Stimulated activated naive CD8-positive, alpha-beta T cell treated with anti-CD3 and anti-CD28 coated beads, Interleukin-15, Interleukin-2, amounts not matched to agents 100 U/mL and 50 U/mL, for 24 hours (primary cell): ENCODE measurements at regions not wholly inside any gene's neighbourhood (a gene's known extent, or its start where the extent isn't known, plus 50 kb on each side); places are given as distances from the start of the nearest gene placed in this dataset.
"Not testable (repeated sequence)": the region's sequence is repeated elsewhere in the genome, so short reads cannot be mapped to it uniquely, and the experiment has no call there.

ENCODE experiments used
- ATAC-seq: fragments of 150-1000 bp; cut with Tn5 transposase; one replicate; pipeline ENCODE4 v1.10.0; 2021
- DNase-seq: peaks from one replicate; pipeline ENCODE4 v3.0.0; 2021

DNA sequence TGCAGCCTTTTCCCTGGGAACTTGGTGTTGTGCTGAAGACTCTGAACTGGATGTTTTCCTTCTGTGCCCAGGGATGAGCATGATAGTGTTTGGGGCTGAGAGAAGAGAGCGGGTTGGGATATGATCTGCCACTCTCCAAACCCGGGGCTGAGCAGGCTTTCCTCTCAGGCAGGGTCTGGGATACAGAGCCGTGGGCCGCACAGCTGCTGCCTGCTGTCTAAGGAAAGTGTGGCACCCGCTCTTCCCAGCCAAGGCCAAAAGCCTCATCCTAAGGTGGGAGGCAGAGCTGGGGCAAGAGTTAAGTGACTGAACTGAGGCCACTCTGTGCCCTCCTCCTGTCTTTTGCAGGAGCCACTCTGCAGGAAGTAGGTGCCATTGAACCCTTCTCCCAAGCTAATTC is 83.6 kb upstream of the PITX1 start:
- ATAC-seq (no peak), DNase-seq (no peak)

GRCh38 chr5:135116160-135116561 is 82.1 kb upstream of the PITX1 start:
- no peak for ATAC-seq
- DNase-seq: no peak

DNA sequence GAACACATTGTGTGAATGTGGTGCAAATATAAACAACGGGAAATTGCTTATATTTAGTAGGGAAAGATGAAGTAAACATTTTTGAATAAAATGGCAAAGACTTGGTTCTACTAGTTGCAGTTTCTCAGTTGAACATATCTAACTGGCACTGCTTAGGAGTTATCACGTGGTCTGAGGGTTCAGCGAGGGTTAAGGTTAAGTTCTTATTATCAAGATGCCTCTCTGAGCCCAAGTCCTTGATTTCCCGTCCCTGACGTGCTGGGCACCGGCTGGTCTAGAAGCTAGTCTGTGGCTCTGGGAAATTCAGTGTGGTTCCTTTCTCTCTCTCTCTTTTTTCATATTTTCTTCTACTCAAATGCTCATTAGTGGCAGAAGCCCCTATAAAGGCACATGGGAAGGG is 81.6 kb upstream of the PITX1 start:
- no peak for DNase-seq
- ATAC-seq: no peak

DNA sequence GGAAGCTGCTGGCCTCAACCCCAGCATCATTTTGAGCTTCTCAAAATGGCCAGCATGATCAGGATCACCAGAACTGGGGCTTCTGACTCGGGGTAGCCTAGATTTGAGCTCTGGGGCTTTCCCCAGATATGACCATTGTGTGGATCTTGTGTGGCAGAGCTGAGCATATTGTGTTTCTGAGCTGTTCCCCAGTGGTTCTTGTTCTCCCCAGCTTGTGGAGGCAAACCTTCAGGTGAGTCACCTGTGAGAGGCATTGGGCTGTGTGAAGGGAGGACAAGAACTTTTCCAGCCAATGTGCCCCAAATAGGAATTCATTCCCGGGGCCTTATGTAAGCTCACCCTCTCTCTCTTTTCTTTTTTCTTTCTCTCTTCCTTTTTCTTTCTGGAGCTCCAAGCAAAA is 80.7 kb upstream of the PITX1 start:
- DNase-seq (no peak), ATAC-seq (no peak)

DNA sequence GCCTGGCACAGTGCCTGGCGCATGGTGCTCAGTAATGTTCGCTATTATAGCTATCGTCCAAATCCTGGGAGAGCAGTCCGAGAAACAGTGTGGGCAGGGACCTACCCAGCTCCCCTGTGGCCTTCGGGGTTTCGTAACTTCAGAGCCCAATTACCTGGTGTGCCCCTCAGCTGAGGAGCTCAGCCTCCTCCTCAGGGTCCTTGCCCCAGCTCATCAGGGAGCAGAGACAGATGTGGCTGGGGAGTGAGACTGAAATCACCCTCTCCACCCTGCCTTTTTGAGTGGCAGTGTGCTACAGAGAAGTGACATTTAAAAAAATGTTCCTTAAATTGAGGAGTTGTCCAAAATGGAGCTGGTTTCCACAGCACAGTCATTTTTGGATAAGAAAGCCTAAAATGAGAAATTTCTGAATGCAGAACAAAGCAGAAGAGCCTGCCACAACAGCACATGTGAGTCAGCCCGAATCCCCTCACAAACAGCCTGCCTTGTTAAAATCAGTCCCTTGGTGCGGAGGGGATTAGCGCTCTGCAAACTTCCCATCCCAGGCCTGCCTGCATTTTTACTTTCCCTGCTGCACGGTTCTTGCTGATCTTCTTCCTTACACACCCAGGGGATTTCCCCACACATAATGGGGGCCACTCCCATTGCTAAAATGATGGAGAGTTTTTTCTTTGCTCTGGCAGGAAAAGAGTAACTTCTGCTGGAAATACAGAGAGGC is 78.1 kb upstream of the PITX1 start:
- ATAC-seq (no peak), DNase-seq (no peak)

- no peak for ATAC-seq
These were observed 77.0 kb upstream of the PITX1 start for GRCh38 chr5:135110785-135111596.

DNA sequence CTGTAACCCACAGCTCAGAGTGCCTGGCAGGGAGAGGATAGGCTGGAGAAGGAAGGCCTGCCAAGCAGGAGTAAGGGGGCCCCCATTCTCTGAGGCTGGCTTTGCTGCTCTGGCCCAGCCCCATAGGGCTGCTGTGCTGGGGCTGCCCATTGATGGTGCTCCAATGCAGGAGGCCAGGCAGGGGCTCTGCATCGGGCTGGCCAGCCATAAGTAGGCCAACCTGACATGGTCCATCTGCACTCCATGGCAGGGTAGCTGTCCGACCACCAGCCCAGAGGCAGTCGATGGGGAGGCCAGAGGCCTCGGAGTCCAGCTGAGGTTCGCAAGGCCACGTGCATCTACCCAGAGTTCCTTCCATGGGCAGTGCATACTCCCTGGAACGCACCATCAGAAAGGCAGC is 75.0 kb upstream of the PITX1 start:
- DNase-seq: no peak
- ATAC-seq: no peak

More at GRCh38 chr5:135110785-135111596, 77.0 kb upstream of the PITX1 start:
- no peak for DNase-seq

DNA sequence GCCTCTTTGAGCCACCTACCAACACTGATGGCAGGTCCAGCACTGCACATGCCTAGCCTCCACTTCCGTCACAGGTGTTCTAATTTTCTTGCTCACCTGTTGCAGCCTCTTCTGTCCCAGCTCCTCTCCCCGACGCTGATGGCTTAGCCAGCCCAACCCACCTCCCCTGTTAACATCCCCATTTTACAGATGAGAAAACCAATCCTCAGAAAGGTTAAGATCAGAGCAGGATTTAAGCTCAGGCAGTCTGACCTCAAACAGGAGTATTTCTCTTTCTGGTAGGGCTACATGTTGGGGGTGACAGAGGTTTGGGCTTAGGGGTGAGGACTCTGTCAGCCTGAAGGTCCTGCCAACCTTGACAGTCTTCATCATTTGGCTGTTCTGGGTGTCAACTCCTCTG is 74.5 kb upstream of the PITX1 start:
- no peak for DNase-seq
- no peak for ATAC-seq

DNA sequence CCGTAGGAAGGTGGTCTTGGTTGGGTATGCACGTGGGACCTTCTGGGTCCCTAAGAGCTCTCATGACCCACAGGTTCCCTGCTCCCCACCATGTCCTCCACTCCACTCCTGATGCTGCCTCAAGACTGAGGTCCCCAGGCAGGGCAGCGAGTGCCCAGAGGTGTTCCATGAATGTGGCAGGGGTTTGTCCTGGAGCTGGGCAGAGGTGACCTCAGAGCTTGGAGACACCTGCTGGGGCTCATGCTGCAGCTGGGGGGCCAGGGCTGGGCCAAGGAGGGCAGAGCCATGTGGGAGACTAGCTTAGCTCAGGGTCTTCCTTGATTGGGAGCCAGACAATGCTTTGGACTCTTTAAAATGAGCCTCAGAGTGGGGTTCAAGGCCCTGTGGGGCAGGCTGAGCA is 74.0 kb upstream of the PITX1 start:
- DNase-seq (no peak), ATAC-seq (no peak)

GRCh38 chr5:135106610-135107471 is 72.8 kb upstream of the PITX1 start:
- ATAC-seq (no peak), DNase-seq (no peak)

- ATAC-seq: no peak
- no peak for DNase-seq
These were observed 72.1 kb upstream of the PITX1 start for GRCh38 chr5:135106136-135106535.

GRCh38 chr5:135105105-135105484 is 71.1 kb upstream of the PITX1 start:
- ATAC-seq: no peak
- DNase-seq: no peak

GRCh38 chr5:135103575-135103853 is 69.5 kb upstream of the PITX1 start:
- ATAC-seq (no peak), DNase-seq (no peak)

- DNase-seq (no peak), ATAC-seq (no peak)
These were observed 68.9 kb upstream of the PITX1 start for GRCh38 chr5:135102716-135103574.

- DNase-seq: no peak
- ATAC-seq: no peak
These were observed 66.4 kb upstream of the PITX1 start for GRCh38 chr5:135100431-135100830.

GRCh38 chr5:135100011-135100410 is 66.0 kb upstream of the PITX1 start:
- DNase-seq (no peak), ATAC-seq (no peak)

- DNase-seq: no peak
- no peak for ATAC-seq
These were observed 63.4 kb upstream of the PITX1 start for GRCh38 chr5:135097390-135097789.

DNA sequence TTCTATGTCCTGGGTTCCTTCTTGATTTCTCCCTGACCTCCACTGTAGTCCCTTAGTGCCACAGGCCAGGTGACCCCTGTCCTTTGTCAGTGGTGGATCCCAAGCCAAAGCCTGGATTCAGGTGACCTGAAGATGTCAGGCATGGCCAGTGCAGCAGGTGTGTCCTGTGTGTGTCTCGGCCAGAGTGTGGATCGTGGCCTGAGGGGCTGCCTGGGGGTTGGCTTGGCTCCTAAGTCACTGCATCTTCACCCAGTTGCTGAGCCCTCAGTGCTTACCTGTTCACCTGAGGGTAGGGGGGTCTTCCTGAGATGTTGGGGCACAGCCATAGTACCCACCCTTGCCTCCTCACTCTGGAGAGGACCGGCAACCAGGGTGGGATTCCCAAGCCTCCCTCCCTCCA is 61.8 kb upstream of the PITX1 start:
- DNase-seq (no peak), ATAC-seq (no peak)

GRCh38 chr5:135095052-135095715 is 61.2 kb upstream of the PITX1 start:
- ATAC-seq: no peak
- no peak for DNase-seq

GRCh38 chr5:135094339-135095051 is 60.5 kb upstream of the PITX1 start:
- no peak for ATAC-seq
- no peak for DNase-seq

- DNase-seq, ATAC-seq: not testable (repeated sequence)
These were observed 59.5 kb upstream of the PITX1 start for GRCh38 chr5:135093483-135093882.
